ENCODE measurements at regions not wholly inside any gene's neighbourhood (a gene's known extent, or its start where the extent isn't known, plus 50 kb on each side); places are given as distances from the start of the nearest gene placed in this dataset.

- Histone ChIP-seq H4K20me1 (ENCODE audit: insufficient read depth, low read length) (no peaks in the 10 kb centered on the region), H3K4me1 (ENCODE audit: low read length) (no peaks in the 10 kb centered on the region), H3K27me3 (replicated peaks; ENCODE audit: insufficient read depth, low read length) (no peaks in the 10 kb centered on the region), H3K27ac (ENCODE audit: low read length) (no peak overlapping the region), H3K79me2 (ENCODE audit: low read length) (no peaks in the 10 kb centered on the region), H2AFZ (ENCODE audit: low read length) (no peak overlapping the region), H3K4me3 (ENCODE audit: low read length) (no peak overlapping the region), H3K36me3 (replicated peaks; ENCODE audit: insufficient read depth, low read length) (no peaks in the 10 kb centered on the region), H3K4me2 (ENCODE audit: low read depth, low read length) (no peak overlapping the region), H3K9me3 (replicated peaks; ENCODE audit: insufficient read depth, low read length) (no peaks in the 10 kb centered on the region), H3K9ac (ENCODE audit: low read length) (no peak overlapping the region), H3K9me2 (replicated peaks; ENCODE audit: insufficient read depth, low read length) (no peaks in the 10 kb centered on the region), H3F3A (ENCODE audit: insufficient read depth, low read length) (no peaks in the 10 kb centered on the region)
- TF ChIP-seq, protein P1, sequence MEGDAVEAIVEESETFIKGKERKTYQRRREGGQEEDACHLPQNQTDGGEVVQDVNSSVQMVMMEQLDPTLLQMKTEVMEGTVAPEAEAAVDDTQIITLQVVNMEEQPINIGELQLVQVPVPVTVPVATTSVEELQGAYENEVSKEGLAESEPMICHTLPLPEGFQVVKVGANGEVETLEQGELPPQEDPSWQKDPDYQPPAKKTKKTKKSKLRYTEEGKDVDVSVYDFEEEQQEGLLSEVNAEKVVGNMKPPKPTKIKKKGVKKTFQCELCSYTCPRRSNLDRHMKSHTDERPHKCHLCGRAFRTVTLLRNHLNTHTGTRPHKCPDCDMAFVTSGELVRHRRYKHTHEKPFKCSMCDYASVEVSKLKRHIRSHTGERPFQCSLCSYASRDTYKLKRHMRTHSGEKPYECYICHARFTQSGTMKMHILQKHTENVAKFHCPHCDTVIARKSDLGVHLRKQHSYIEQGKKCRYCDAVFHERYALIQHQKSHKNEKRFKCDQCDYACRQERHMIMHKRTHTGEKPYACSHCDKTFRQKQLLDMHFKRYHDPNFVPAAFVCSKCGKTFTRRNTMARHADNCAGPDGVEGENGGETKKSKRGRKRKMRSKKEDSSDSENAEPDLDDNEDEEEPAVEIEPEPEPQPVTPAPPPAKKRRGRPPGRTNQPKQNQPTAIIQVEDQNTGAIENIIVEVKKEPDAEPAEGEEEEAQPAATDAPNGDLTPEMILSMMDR (IDR thresholded peaks at IDR 0.05; ENCODE audit: low read length) = no peak
- TF ChIP-seq EZH2 (optimal IDR thresholded peaks at IDR 0.05; ENCODE audit: low read depth, low read length) (no peak), EZH2phosphoT487 (IDR thresholded peaks at IDR 0.05; ENCODE audit: low read length) (no peak)
- DNase-seq = no peak
These were observed 269.4 kb upstream of the RAB6C start for GRCh38 chr2:129709956-129710598.

GRCh38 chr2:129710670-129711495 lies 268.6 kb upstream of the RAB6C start:
- Histone ChIP-seq H3K9me3 (replicated peaks; ENCODE audit: insufficient read depth, low read length) (no peaks in the 10 kb centered on the region), H3K27me3 (replicated peaks; ENCODE audit: insufficient read depth, low read length) (no peaks in the 10 kb centered on the region), H2AFZ (ENCODE audit: low read length) (no peak overlapping the region), H3K36me3 (replicated peaks; ENCODE audit: insufficient read depth, low read length) (no peaks in the 10 kb centered on the region), H3K9ac (ENCODE audit: low read length) (no peak overlapping the region), H3K9me2 (replicated peaks; ENCODE audit: insufficient read depth, low read length) (no peaks in the 10 kb centered on the region), H3K27ac (ENCODE audit: low read length) (no peak overlapping the region), H4K20me1 (ENCODE audit: insufficient read depth, low read length) (no peaks in the 10 kb centered on the region), H3F3A (ENCODE audit: insufficient read depth, low read length) (no peaks in the 10 kb centered on the region), H3K79me2 (ENCODE audit: low read length) (no peaks in the 10 kb centered on the region), H3K4me2 (ENCODE audit: low read depth, low read length) (no peak overlapping the region), H3K4me3 (ENCODE audit: low read length) (no peak overlapping the region), H3K4me1 (ENCODE audit: low read length) (no peaks in the 10 kb centered on the region)
- DNase-seq = no peak
- TF ChIP-seq EZH2 (optimal IDR thresholded peaks at IDR 0.05; ENCODE audit: low read depth, low read length) = no peak
- no peak for TF ChIP-seq EZH2phosphoT487 (IDR thresholded peaks at IDR 0.05; ENCODE audit: low read length)
- TF ChIP-seq, protein P1 (IDR thresholded peaks at IDR 0.05; ENCODE audit: low read length) = no peak

GRCh38 chr2:129711816-129712675 lies 267.4 kb upstream of the RAB6C start:
- no peaks in the 10 kb centered on the region for H3K9me2 ChIP-seq (replicated peaks; ENCODE audit: insufficient read depth, low read length)
- no peak overlapping the region for H2AFZ ChIP-seq (ENCODE audit: low read length)
- no peak overlapping the region for H3K4me2 ChIP-seq (ENCODE audit: low read depth, low read length)
- no peaks in the 10 kb centered on the region for H3K9me3 ChIP-seq (replicated peaks; ENCODE audit: insufficient read depth, low read length)
- H4K20me1 ChIP-seq (ENCODE audit: insufficient read depth, low read length) = no peaks in the 10 kb centered on the region
- H3K4me1 ChIP-seq (ENCODE audit: low read length) = no peaks in the 10 kb centered on the region
- no peak overlapping the region for H3K9ac ChIP-seq (ENCODE audit: low read length)
- TF ChIP-seq EZH2phosphoT487 (IDR thresholded peaks at IDR 0.05; ENCODE audit: low read length) (no peak), EZH2 (optimal IDR thresholded peaks at IDR 0.05; ENCODE audit: low read depth, low read length) (no peak)
- no peak overlapping the region for H3K4me3 ChIP-seq (ENCODE audit: low read length)
- H3K79me2 ChIP-seq (ENCODE audit: low read length) = no peaks in the 10 kb centered on the region
- no peaks in the 10 kb centered on the region for H3K36me3 ChIP-seq (replicated peaks; ENCODE audit: insufficient read depth, low read length)
- H3K27ac ChIP-seq (ENCODE audit: low read length) = no peak overlapping the region
- H3K27me3 ChIP-seq (replicated peaks; ENCODE audit: insufficient read depth, low read length) = no peaks in the 10 kb centered on the region
- no peak for DNase-seq
- H3F3A ChIP-seq (ENCODE audit: insufficient read depth, low read length) = no peaks in the 10 kb centered on the region
